Fibroblast of mammary gland (primary cell): ENCODE measurements at regions not wholly inside any gene's neighbourhood (a gene's known extent, or its start where the extent isn't known, plus 50 kb on each side); places are given as distances from the start of the nearest gene placed in this dataset.
"Not testable (repeated sequence)": the region's sequence is repeated elsewhere in the genome, so short reads cannot be mapped to it uniquely, and the experiment has no call there.

Source experiments
- DNase-seq: peaks from one replicate; pipeline ENCODE4 v3.0.0-alpha.2; 2010; ENCODE audit warnings: low read depth
- H3K4me3 ChIP-seq: 2 replicates; pipeline ENCODE4 v1.5.1; 2011; ENCODE audit warnings: low read depth, mild to moderate bottlenecking, low read length, moderate library complexity; ENCODE audit not compliant: control insufficient read depth
- TF ChIP-seq, protein P1 (sequence below): conservative IDR thresholded peaks from 2 replicates; pipeline ENCODE4 v1.5.1; 2011; ENCODE audit warnings: low read depth, low read length, inconsistent platforms; ENCODE audit not compliant: control insufficient read depth, insufficient read depth

DNA sequence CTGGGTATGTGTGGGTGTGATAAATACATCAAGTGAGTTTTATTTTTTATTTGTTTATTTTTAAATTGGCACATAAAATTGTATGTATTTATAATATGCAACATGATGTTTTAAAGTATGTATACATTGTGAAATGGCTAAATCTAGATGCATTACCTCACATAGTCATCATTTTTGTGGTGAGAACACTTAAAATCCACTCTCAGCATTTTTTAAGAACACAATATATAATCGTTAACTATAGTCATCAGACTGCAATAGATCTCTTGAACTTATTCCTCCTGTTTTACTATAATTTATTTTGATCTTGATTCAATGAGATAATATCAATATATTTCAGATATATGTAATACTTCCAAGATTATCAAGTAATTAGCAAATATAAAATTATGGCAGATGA is 93.9 kb upstream of the ALDH1A1 start:
- H3K4me3 ChIP-seq: no peak overlapping the region
- TF ChIP-seq, protein P1, sequence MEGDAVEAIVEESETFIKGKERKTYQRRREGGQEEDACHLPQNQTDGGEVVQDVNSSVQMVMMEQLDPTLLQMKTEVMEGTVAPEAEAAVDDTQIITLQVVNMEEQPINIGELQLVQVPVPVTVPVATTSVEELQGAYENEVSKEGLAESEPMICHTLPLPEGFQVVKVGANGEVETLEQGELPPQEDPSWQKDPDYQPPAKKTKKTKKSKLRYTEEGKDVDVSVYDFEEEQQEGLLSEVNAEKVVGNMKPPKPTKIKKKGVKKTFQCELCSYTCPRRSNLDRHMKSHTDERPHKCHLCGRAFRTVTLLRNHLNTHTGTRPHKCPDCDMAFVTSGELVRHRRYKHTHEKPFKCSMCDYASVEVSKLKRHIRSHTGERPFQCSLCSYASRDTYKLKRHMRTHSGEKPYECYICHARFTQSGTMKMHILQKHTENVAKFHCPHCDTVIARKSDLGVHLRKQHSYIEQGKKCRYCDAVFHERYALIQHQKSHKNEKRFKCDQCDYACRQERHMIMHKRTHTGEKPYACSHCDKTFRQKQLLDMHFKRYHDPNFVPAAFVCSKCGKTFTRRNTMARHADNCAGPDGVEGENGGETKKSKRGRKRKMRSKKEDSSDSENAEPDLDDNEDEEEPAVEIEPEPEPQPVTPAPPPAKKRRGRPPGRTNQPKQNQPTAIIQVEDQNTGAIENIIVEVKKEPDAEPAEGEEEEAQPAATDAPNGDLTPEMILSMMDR: no peak
- DNase-seq: no peak

DNA sequence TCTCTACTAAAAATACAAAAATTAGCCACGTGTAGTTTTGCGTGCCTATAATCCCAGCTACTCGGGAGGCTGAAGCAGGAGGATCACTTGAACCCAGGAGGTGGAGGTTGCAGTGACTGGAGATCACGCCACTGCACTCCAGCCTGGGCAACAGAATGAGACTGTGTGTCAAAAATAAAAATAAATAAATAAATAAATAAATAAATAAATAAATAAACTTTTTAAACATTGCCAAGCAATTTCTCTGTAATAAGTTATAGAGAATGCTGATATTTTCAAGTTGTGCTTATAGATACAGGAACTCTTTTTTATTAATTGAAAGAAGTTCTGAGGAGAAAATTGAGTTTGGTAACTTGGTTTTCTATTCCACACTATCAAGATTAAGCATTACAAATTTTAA is 91.9 kb upstream of the ALDH1A1 start:
- DNase-seq, H3K4me3 ChIP-seq: not testable (repeated sequence)

DNA sequence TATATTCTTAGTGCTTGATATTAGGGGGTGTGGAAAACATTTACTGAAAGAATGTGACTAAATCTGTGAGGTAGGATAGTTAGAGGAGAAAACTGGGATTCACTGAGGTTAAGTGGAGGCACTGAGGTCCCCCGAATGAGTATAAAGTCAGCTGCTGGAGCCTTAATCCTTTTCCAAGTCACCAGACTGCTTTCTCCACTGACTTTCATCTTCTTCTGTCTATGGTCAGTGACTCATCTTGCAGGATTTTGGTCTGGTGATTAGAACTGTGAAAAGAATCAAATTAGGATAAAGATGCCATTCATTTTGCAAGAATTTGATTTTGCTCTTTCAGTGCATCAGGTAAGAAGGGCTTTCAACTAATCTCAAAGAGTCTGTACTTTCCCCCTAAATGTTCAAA is 89.3 kb upstream of the ALDH1A1 start:
- TF ChIP-seq, protein P1: no peak
- peak; percentile 44 for DNase-seq
- H3K4me3 ChIP-seq: no peak overlapping the region

DNA sequence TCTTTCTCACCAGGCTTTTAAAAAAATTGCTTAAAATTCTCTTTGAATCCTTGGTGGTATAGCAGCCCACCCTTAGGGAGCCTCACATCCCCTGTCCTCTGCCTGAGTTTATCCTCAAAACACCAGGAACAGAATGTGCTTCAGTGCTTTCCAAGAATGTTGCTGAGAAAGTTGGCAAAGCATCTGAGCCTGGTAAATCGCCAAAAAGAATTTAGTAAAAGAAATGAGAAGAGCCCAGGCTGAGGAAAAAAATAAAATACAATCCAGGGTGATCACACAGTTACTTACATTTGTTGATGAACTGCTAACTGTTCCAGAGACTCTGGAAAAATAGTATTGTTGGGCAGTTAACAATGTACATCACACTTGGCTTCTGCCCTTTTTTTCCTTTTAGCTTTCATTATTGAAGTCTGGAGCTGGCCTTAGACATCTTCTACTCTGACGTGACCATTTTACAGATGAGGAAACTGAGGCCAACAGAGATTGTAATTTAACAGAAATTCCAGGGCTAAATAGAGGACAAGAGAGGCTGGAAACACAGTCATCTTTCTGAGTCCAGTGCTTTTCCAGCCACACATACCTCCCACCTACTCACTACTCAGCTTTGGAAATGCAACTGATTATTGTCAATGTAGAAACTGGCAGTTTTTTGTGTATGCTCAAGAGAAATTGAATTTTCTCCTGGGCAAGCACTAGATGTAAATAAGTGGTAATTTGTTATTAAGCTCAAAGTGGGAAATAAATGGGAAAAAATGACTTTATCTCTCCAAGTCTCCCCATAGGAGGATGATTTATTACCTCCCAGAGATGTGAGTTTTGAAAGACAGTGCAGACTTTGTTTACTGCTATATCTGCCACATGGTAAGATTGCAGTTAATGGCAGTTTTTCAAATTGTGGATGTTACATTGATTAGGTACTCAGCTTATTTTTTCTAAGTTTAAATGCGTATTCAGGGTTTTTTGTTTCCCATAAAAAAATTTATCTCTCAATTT is 86.7 kb upstream of the ALDH1A1 start:
- no peak overlapping the region for H3K4me3 ChIP-seq
- TF ChIP-seq, protein P1: no peak
- peak; percentile 78 for DNase-seq

DNA sequence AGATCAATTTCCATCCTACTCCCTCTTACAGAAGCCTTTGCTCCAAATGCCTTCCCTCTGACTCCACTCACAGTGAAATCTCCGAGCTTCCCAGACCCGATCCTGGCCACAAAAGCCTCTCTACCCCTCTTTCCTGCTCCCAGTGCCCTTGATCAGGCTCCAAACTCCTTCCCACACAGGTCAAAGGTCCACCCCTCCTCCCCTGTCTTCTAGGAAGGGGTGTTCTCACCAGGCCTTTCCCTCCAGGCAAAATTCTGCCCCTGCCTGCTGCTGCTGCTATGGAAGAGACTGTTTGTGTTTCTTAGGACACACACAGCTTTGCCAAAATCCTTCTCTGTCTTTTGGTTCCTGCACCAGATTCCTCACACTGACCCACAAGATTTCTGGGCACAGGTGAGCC is 85.8 kb upstream of the ALDH1A1 start:
- DNase-seq: peak; percentile 81
- H3K4me3 ChIP-seq: no peak overlapping the region
- TF ChIP-seq, protein P1: no peak

DNA sequence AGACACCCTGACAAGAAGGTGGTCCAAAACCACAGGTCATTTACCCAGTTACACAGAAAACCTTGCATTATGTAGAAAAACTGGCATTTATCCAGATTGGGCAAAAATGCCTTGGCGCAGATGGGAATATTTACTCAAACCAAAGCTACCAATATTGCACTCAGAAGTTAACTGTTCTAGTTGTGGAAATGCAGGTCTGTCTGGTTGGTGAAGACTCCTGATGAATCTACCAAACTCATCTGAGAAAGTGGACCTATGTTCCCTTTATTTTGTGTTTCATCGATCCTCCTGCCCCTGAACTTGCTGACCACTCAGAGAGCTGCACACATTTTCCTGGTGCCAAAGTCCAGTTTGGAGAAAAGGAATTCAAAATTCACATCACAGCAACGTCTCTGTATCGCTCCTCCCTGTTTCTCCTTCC is 85.2 kb upstream of the ALDH1A1 start:
- DNase-seq: peak; percentile 5
- TF ChIP-seq, protein P1: no peak
- H3K4me3 ChIP-seq: no peak overlapping the region

DNA sequence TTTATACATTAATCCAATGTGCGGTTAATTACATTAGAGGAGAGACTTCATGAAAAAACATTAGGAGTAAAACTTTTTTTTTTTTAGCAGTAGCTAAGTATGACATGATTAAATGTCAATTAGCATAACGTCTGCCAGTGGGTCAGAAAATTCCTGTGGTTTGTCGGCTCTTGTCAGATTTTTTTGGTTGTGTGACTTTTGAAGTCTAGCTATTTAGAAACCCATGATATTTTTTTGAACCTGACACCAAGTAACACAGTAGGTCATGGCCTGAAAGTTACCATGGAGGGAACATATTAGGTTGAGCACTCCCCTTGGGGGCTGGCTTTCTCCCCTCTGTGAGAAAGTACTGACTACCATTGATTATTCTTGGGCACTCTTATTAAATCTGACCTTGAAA is 84.8 kb upstream of the ALDH1A1 start:
- H3K4me3 ChIP-seq: no peak overlapping the region
- TF ChIP-seq, protein P1: no peak
- DNase-seq: peak; percentile 41
